ENCODE measurements at regions not wholly inside any gene's neighbourhood (a gene's known extent, or its start where the extent isn't known, plus 50 kb on each side); places are given as distances from the start of the nearest gene placed in this dataset.

- no peak for ATAC-seq
- TF ChIP-seq ESRRG (CRISPR knock-in tag; IDR thresholded peaks at IDR 0.05) (no peak), OSR1 (CRISPR knock-in tag; IDR thresholded peaks at IDR 0.05) (no peak), RARB (CRISPR knock-in tag; IDR thresholded peaks at IDR 0.05) (no peak), GLIS3 (CRISPR knock-in tag; IDR thresholded peaks at IDR 0.05) (no peak), CSDC2 (CRISPR knock-in tag; IDR thresholded peaks at IDR 0.05) (no peak), ARNTL (CRISPR knock-in tag; IDR thresholded peaks at IDR 0.05; ENCODE audit: borderline replicate concordance, low read depth) (no peak), PPARA (CRISPR knock-in tag; IDR thresholded peaks at IDR 0.05; ENCODE audit: borderline replicate concordance) (no peak), CSRNP3 (CRISPR knock-in tag; IDR thresholded peaks at IDR 0.05) (no peak), ZNF8 (CRISPR knock-in tag; IDR thresholded peaks at IDR 0.05) (no peak), TOX (CRISPR knock-in tag; IDR thresholded peaks at IDR 0.05; ENCODE audit: borderline replicate concordance) (no peak), BACH2 (CRISPR knock-in tag; IDR thresholded peaks at IDR 0.05; ENCODE audit: borderline replicate concordance) (no peak), ZC3H10 (CRISPR knock-in tag; IDR thresholded peaks at IDR 0.05) (no peak), SNAI2 (CRISPR knock-in tag; IDR thresholded peaks at IDR 0.05) (no peak)
- TF ChIP-seq, protein P1, sequence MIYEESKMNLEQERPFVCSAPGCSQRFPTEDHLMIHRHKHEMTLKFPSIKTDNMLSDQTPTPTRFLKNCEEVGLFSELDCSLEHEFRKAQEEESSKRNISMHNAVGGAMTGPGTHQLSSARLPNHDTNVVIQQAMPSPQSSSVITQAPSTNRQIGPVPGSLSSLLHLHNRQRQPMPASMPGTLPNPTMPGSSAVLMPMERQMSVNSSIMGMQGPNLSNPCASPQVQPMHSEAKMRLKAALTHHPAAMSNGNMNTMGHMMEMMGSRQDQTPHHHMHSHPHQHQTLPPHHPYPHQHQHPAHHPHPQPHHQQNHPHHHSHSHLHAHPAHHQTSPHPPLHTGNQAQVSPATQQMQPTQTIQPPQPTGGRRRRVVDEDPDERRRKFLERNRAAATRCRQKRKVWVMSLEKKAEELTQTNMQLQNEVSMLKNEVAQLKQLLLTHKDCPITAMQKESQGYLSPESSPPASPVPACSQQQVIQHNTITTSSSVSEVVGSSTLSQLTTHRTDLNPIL (CRISPR knock-in tag; IDR thresholded peaks at IDR 0.05; ENCODE audit: low read depth) = no peak
- TF ChIP-seq, protein P2, sequence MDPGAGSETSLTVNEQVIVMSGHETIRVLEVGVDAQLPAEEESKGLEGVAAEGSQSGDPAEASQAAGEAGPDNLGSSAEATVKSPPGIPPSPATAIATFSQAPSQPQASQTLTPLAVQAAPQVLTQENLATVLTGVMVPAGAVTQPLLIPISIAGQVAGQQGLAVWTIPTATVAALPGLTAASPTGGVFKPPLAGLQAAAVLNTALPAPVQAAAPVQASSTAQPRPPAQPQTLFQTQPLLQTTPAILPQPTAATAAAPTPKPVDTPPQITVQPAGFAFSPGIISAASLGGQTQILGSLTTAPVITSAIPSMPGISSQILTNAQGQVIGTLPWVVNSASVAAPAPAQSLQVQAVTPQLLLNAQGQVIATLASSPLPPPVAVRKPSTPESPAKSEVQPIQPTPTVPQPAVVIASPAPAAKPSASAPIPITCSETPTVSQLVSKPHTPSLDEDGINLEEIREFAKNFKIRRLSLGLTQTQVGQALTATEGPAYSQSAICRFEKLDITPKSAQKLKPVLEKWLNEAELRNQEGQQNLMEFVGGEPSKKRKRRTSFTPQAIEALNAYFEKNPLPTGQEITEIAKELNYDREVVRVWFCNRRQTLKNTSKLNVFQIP (CRISPR knock-in tag; IDR thresholded peaks at IDR 0.05; ENCODE audit: borderline replicate concordance, low read depth) = no peak
These were observed 192.4 kb upstream of the NTM start for GRCh38 chr11:131178020-131178419.

DNA sequence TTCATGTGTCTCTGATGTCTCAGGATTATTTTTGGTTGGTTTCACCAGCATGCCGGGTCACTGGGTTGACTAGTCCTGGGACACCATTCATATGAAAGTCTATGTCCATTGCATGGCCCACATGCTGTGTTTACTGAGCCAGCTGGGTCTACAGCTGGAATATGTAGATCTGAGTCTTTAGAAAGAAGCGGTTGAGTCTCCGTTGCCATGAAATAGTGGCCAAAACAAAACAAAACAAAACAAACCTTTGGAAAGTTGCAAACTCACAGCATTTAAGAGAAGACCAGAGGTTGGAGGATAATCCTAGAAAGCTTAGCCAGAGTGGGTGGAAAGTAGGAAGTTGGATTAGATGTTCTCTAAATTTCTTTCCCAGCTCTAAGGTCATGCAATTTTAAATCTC is 191.8 kb upstream of the NTM start:
- no peak for ATAC-seq
- TF ChIP-seq TCF4 (CRISPR knock-in tag; IDR thresholded peaks at IDR 0.05; ENCODE audit: borderline replicate concordance) = no peak
- TF ChIP-seq ZC3H10 (CRISPR knock-in tag; IDR thresholded peaks at IDR 0.05) = no peak
- TF ChIP-seq SNAI2 (CRISPR knock-in tag; IDR thresholded peaks at IDR 0.05) = no peak
- no peak for TF ChIP-seq RARB (CRISPR knock-in tag; IDR thresholded peaks at IDR 0.05)
- TF ChIP-seq ARNTL (CRISPR knock-in tag; IDR thresholded peaks at IDR 0.05; ENCODE audit: borderline replicate concordance, low read depth) = no peak
- TF ChIP-seq, protein P2 (CRISPR knock-in tag; IDR thresholded peaks at IDR 0.05; ENCODE audit: borderline replicate concordance, low read depth) = no peak
- no peak for TF ChIP-seq ZNF565 (CRISPR knock-in tag; conservative IDR thresholded peaks at IDR 0.05; ENCODE audit: low read depth)
- no peak for TF ChIP-seq ZNF70 (CRISPR knock-in tag; IDR thresholded peaks at IDR 0.05)
- no peak for TF ChIP-seq TSHZ2 (CRISPR knock-in tag; IDR thresholded peaks at IDR 0.05)
- TF ChIP-seq, protein P1 (CRISPR knock-in tag; IDR thresholded peaks at IDR 0.05; ENCODE audit: low read depth) = no peak
- TF ChIP-seq GLIS3 (CRISPR knock-in tag; IDR thresholded peaks at IDR 0.05) = no peak
- no peak for TF ChIP-seq ZNF8 (CRISPR knock-in tag; IDR thresholded peaks at IDR 0.05)
- no peak for TF ChIP-seq CSRNP3 (CRISPR knock-in tag; IDR thresholded peaks at IDR 0.05)
- TF ChIP-seq BACH2 (CRISPR knock-in tag; IDR thresholded peaks at IDR 0.05; ENCODE audit: borderline replicate concordance) = no peak
- TF ChIP-seq ESRRG (CRISPR knock-in tag; IDR thresholded peaks at IDR 0.05) = no peak
- no peak for TF ChIP-seq ZFP30 (CRISPR knock-in tag; IDR thresholded peaks at IDR 0.05)
- no peak for TF ChIP-seq OSR1 (CRISPR knock-in tag; IDR thresholded peaks at IDR 0.05)
- no peak for TF ChIP-seq PPARA (CRISPR knock-in tag; IDR thresholded peaks at IDR 0.05; ENCODE audit: borderline replicate concordance)
- TF ChIP-seq, protein P3, sequence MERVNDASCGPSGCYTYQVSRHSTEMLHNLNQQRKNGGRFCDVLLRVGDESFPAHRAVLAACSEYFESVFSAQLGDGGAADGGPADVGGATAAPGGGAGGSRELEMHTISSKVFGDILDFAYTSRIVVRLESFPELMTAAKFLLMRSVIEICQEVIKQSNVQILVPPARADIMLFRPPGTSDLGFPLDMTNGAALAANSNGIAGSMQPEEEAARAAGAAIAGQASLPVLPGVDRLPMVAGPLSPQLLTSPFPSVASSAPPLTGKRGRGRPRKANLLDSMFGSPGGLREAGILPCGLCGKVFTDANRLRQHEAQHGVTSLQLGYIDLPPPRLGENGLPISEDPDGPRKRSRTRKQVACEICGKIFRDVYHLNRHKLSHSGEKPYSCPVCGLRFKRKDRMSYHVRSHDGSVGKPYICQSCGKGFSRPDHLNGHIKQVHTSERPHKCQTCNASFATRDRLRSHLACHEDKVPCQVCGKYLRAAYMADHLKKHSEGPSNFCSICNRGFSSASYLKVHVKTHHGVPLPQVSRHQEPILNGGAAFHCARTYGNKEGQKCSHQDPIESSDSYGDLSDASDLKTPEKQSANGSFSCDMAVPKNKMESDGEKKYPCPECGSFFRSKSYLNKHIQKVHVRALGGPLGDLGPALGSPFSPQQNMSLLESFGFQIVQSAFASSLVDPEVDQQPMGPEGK (CRISPR knock-in tag; IDR thresholded peaks at IDR 0.05; ENCODE audit: borderline replicate concordance) = no peak
- no peak for TF ChIP-seq CSDC2 (CRISPR knock-in tag; IDR thresholded peaks at IDR 0.05)

All from SK-N-SH treated with all-trans-retinoic acid at 6 μM for 48 hours (cell line).